ENCODE measurements at regions not wholly inside any gene's neighbourhood (a gene's known extent, or its start where the extent isn't known, plus 50 kb on each side); places are given as distances from the start of the nearest gene placed in this dataset.

DNA sequence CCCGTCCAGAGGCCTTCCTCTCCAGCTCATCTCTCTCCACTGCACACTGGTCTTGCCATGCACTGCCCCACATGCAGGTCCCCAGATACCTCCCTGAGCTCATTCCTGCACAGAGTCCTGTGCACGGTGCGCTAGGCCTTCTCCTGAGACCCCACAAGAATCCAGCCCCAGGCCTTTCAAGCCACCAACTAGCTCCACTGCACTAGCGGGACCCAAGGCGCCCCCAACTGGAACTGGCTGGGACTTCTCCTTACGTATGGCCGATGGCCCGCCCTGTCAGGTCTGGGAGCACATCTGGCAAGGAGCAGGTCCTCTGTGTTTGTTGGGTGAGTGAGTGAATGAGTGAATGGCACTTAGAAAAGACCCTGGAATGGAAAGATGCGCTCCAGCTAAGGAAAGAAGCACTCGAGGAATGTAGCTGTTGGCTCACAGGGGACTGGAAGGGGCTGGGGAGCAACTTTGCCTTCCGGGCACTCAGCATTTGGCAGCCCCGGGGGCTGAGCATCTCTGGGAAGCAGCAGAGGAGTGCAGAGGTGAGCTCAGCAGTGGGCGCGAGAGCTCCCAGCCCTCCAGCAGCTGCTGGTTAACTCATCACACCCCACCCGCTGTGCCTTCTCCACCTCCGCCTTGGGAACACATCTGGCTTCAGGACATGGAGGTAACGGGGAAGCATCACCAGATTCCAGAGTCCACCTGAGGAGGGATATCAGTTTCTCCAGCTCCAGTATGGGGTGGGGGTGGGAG is 223.1 kb downstream of the GLI2 start:
- no peak for DNase-seq

DNA sequence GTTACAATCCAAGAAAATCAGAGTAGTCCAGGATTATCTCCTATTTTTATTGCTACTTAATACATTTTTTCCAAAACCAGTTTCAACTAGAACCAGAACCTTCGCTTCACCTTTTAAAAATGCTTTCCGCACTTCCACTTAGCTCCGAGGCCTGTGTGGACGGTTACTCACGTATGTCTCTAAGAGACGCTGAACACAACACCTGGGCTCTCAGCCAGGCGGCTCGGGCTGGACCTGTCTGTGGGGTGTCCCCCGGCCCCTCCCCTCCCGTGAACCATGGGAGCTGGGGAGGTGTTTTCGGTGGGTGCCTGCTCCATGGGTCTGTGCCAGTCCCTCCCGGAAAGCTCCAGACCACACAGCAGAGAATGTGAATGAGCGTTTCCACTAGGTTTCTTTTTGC is 223.8 kb downstream of the GLI2 start:
- no peak for DNase-seq

DNA sequence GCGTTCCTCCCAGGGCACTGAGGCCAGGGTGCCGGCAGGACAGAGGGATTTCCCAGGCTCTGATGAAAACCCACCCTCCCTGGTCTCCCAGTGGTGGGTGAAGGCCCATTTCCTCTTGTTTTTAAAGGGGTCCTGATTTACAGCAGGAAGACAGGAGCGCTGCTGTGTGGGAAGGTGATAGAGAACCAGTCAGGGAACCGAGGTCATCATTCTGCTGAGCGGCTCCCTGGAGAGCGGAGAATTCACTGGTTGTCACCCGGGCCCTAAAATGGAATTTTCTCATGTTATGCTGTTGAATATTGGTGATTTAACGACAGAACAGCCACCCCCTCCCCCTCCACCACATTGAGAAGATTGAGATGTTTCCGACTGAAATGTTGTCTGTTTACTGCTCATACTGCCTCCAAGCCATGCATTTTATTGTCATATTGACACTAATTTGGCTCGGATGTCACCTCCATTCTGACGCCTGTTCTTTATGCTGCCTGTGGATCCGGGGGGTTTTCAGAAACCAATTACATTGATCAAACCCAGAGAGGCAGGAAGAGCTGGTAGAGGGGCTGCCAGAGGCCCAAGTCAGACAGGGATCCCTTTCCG is 225.2 kb downstream of the GLI2 start:
- DNase-seq = no peak

DNA sequence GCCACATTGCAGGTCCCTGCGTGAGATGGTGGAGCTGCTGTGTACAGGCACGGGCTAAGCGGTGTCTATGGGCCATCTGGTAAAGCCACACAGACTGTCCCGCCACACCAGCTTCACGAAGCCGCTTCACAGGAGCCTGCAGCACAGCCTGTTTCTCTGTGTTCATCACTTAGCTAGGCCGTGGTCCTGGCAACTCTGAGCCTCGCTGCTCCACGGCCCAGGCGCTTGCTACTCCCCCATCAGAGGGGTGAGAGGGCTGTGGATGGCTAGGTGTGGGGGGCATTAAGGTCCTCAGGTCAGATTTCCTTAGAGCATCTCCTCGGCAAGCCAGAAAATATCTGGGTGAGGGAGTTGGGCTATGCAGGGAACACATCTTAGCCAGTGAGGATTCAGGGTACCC is 225.7 kb downstream of the GLI2 start:
- DNase-seq = no peak

DNA sequence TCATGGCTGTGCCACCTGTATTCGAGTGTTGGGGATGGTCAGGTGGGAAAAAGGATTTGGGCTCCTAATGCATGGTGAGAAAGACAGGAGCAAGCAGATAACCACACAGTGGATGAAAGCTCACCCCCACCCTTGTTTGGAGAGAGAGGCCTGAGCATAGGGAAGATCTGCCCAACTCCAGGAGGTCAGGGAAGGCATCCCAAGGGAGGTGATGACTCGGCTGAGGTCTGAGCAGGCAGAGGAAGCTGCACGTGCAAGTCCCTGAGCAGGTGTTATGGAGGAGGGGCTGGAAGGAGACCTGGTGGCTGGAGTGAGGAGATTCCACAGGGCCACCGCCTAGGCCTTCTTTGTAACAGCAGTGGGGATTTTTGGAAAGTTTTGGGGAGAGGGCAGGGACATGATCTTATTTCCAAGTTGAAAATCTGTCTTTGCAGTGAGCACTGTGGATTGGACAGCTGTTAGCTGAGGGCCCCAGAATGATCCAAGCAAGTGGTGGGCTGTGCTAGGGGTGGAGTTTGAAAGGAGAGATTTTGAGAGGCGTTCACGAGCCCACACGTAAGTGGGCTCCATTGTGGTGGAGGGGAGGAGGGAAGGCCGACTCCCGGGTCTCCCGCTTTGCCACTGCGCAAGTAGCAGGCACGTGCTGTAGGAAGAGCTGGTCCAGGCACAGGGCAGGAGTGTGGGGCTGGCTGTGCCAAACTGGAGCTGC is 228.5 kb downstream of the GLI2 start:
- DNase-seq = no peak

DNA sequence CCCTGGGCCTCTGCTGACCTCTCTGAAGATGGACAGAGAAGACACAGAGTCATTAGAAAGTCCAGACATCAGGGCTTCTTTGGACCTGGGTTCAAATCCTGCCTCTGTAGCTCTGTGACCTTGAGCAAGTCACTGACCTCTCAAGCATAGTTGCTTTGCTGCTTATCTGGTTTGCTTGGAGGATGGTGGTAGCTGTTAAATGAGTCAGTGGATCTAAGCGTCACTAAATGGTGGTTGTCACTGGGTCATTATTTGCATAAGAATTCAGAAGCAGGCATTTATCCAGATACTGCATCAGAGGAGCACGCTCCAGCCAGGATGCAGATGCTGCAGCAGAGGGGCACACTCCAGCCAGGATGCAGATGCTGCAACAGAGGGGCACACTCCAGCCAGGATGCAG is 229.2 kb downstream of the GLI2 start:
- DNase-seq = no peak

DNA sequence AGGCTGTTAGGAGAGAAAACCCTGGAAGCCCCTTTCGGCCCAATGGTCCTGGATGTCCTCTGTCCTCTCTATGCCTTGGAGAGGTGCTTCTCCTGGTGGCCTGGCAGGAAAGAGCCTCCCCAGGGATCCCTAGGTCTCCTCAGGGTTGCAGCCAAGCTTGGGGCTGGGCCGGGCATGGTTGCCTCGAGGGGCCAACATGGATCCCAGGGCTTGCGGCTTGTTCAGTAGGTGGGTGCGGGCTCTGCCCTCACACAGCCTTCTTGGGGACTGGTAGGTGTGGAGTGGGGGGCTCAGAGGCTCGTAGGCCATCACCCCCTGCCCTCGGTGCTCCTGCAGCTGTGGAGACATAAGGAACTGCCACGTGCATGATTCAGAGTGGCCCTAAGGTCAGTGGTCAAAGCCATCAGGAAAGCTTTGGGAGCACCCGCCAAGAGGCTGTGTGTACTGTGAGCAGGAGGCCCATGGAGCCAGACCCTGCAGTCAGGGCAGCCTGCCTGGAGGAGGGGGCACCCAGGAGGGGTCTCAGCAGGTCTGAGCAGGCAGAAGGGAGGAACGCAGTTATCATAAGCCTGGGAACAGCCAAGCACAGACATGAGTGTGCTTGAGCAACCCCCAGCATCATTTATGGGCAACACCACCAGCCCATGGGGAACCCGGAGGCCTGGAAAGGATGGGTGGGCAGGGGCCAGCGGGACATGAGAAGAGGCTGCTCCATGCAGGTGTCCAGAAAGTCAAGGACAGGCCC is 231.0 kb downstream of the GLI2 start:
- DNase-seq = no peak

DNA sequence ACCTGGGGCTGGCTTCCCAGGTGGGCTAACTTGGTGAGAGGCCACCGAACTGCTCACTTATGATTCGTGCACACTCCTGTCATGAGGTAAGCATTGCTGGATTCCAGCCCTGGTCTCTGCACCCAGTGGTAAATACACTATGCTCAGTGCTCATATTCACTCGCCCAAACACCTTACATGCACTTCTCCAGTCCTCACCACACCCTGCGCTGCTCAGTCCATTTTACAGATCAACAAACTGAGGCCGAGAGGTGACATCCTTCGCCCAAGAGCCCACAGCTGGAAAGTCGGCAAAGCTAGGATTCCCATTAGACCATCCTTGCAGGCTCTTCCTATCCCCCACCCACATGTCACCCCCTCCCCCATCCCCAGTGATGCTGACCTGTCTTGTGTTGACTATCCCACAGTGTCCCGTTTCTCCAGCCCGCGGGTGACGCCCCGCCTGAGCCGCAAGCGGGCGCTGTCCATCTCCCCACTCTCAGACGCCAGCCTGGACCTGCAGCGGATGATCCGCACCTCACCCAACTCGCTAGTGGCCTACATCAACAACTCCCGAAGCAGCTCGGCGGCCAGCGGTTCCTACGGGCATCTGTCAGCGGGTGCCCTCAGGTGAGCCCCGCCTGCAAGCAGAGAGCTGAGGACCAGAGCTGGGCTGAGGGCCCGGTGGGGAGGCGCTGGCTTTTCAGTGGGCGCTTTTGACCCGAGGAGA is 232.8 kb downstream of the GLI2 start:
- DNase-seq = no peak

DNA sequence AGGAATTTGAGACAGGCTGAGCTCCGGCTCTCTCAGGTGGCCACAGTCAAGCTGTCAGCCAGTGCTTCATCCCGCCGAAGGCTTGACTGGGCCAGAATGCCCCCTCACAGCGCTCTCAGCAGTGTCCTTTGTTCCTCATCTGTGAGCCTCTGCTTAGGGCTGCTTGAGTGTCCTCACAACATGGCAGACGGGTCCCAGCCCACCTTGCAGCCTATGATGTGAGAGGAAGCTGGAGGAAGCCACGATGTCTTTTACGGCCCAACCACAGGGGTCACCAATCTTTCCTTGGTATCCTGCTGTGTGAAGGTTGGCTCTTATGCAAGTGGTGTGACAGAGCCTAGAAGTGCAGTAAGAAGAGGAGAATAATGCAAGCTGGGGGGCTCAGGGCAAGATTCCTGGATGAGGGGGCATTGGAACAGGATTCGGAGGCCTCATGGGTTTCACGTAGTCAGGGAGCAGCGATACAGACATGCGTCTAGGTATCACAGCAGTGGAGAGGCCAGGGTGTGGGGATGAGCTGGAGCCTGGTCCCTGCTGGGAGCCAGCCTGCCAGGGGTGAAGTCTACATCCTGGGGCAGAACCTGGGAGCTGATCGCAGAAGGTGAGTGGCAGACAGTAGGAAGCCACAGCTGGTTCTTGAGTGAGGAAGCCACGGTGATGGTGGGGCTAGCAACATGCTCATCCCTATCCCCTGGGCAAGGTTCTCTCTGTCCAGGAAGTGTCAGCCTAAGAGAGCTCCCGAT is 234.1 kb downstream of the GLI2 start:
- no peak for DNase-seq

DNA sequence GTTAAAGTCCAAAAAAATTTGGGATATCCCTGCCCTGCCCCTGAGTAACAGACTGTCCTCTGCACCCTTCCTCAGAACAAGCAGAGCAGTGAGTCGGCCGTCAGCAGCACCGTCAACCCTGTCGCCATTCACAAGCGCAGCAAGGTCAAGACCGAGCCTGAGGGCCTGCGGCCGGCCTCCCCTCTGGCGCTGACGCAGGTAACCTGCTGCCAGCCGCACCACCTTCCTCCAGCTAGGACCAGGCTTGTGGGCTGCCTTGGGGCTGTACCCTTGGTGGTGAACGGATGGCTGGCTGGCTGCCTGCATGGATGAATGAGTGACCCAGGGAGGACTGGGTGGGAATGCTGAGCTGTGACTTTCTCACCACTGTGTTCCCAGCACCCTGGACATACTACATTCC is 236.2 kb downstream of the GLI2 start:
- DNase-seq = no peak

DNA sequence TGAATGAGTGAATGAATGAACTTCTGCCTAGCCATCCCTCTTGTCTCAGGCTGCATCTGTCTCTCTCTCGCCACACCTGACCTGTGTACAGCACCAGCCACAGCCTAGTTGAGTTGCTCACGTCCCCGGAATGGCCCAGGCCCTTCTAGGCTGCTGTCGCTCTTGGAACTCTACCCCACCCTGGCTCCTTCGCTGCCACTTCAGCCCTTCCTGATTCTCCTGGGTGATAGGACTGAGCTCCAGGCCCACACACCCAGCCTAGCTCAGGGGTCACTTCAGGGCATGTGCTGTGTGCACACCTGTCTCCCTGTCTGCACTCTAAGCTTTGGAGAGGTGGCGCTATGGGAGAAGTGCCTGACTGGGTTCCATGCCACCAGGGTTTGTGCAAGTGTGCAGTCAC is 236.6 kb downstream of the GLI2 start:
- no peak for DNase-seq

DNA sequence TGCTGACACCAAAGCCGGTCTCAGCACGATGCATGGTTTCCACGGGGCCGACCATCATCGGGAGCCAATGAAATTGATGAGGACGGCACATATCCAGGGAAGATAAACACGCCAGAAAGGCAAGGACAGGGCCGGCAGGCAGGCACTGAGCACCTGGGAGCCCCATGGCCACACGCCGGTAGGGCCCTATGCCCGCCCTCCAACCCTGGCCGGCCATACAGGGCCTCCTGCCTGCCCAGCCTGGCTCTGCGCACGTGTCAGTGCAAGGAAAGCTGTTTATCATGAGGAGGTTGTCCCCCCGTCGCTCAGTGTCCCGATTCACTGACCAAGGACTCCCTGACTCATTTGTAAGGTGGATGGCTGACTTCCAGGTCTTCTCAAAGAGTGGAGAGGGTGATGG is 237.5 kb downstream of the GLI2 start:
- no peak for DNase-seq

DNA sequence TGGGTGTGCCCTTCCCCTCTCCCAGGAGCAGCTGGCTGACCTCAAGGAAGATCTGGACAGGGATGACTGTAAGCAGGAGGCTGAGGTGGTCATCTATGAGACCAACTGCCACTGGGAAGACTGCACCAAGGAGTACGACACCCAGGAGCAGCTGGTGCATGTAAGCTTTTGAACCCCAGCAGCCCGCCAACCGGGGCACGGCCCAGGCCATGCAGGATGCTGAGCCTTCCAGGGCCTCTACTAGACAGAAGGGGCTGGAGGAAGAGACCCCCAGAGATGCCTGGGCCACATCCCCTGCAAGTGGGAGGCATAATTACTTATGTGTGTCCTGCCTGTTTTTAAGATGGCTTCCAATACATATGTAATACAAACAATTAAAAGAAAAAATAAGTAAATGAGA is 239.3 kb downstream of the GLI2 start:
- no peak for DNase-seq

DNA sequence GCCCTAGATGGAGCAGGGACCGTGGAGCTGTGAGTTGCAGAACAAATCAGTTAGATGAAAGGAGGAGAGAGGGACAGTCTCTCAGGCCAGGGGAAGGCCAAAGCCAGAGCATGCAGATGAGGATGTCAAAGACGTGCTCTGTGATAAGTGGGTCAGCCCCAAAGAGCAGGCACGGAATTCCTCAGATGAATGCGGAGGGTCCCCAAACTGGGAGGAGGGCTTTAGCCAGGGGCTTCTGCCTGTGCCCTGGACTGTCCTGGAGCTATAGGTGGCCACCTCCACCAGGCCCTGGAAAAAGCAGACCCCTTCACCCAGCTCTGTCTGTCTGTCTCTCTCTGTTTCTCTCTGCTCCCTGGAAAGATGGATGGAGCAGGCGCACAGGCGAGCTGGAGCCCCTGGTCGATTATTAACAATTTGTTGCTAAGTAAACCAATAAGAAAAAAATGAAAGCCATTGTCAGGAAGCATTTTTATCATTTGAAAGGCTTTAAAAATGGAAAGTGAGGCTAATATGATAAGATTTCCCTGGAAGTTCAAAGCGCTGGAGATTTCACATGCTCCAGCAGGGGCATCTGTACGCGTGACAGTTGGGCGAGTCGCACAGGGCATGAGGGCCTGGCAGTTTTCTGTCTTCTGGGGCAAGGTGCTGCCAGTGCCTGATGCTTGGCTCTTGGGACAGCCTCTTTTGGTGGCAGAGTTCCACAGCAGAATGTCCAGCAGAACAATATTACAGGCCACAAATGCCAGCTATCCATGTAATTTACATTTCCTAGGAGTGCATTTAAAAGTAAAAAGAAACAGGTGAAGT is 241.0 kb downstream of the GLI2 start:
- no peak for DNase-seq

DNA sequence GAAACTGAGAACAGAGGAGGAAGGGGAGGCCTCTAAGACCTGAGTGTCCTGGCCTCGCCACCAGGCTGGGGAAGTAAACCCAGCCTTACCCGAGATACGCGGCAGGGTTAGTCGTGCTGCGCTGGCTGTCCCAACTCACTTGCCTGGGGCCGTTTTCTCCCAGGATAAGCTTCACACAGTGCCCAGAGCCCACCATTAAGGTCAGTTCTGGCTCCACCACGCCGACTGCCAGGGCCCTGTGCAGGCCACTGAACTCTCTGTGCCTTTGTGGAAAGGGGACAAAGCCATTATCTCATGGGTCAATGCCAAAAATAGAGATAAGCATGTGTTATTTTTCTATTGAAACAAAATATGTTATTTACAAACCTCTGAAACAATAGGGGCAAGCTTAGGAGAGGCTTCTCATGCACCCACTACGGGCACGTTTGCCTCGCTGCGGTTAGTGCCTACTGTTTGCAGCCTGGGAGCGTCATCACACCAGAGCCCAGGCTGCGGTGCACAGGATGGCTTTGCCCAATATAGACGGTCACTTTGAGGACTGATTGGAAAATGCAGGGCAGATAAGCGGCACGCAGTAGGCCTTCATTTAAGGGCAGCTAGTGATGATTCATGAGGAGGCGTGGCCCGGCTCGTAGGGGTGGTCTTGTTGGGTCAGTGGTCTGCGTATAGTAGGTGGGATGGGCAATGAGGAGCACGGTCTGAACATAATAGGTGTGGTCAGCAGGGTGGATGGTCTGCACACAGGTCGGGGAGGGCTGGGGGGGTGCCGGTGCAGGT is 242.1 kb downstream of the GLI2 start:
- no peak for DNase-seq

DNA sequence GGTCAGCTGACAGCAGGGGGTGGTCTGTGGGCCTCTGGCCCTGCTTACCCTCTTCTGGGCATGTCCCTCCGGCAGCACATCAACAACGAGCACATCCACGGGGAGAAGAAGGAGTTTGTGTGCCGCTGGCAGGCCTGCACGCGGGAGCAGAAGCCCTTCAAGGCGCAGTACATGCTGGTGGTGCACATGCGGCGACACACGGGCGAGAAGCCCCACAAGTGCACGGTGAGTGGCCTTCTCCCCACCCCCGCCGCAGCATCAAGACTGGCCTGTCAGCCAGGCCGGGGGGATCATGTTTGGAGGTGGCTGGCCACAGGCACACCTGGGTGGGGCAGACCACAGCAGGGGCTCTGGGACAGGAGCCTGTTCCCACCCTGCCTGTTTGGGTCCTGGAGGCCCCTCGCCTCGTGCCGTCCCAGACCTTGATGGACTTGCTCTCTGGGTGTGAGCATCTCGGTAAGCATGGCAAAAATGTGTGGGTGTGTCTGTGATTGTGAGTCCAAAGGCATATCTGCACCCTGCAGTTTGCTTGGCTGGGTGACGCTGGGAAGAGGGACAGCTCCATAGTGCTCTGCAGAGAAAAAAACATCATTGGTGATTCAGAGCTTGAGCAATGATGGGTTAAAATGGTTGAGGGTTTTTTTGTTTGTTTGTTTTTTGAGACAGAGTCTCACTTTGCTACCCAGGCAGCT is 242.8 kb downstream of the GLI2 start:
- no peak for DNase-seq

DNA sequence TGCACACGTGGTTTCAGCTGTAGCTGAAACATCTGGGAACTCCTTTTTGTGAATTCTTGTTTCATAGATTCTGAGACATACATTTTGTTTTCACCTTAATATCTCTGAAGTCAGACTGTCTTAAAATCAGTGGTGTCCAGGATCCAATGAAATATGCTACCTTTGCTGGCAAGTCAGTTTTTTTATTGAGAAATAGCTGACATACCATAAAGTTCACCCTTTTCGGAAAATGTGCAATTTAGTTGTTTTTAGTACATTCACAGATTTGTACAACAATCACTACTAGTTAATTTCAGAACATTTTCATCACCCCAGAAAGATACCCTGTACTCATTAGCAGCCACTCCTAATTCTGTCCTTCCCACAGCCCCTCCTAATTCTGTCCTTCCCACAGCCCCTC is 243.7 kb downstream of the GLI2 start:
- DNase-seq = no peak

DNA sequence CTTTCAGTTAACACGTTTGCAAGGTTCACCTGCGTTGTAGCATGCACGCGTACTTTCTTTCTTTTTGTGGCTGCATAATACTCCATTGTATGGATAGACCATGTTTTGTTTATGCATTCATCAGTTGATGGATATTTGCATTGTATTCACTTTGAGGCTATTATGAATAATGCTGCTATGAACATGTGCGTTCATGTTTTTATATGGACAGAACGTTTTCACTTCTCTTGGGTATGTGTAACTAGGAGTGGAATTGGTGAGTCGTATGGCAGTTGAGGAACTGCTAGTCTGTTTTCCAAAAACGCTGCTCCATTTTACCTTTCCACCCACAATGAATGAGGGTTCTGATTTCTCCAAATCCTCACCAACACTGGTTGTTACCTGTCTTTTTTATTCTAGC is 244.3 kb downstream of the GLI2 start:
- DNase-seq = no peak

DNA sequence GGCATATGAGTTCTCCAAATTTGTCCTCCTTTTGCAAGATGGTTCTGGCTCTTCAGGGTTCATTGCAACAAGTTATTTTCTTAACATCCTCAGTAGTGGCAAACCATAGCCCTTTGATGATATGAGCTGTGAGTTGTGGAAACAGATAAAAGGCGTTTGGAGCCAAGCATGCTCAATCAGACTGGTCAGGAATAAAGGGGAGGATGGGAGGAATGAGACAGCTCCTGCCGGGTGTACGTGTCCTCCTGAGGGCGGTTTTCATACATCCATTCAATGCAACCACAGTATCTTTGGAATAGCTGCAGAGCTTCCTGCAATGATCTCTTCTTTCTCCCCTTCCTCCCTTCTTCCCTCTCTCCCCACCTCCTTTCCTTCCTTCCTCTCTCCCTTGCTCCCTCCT is 245.8 kb downstream of the GLI2 start:
- DNase-seq = no peak

DNA sequence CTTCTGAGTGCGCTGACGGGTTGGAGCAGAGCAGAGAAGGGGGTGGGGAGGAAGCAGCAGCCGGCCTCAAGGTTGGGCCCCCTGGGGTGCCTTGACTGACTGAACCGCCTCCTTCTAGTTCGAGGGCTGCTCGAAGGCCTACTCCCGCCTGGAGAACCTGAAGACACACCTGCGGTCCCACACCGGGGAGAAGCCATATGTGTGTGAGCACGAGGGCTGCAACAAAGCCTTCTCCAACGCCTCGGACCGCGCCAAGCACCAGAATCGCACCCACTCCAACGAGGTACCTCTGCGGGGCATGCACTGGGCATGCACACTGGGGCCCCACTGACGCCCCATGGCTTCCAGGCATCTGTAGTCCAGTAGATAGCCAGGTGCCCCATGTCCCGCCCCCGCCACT is 246.9 kb downstream of the GLI2 start:
- DNase-seq = no peak

Measured in effector CD4-positive, alpha-beta T cell (primary cell).